SK-N-SH treated with all-trans-retinoic acid at 6 μM for 48 hours (cell line): ENCODE measurements at regions not wholly inside any gene's neighbourhood (a gene's known extent, or its start where the extent isn't known, plus 50 kb on each side); places are given as distances from the start of the nearest gene placed in this dataset.

ENCODE experiments used
- CSRNP3 ChIP-seq: fragments of 250-450 bp; sonication (Bioruptor Pico); IDR thresholded peaks from 2 replicates; pipeline ENCODE4 v1.5.1; 2021; ENCODE audit warnings: mild to moderate bottlenecking, moderate library complexity
- PPARA ChIP-seq: fragments of 250-450 bp; sonication (Bioruptor Pico); IDR thresholded peaks from 2 replicates; pipeline ENCODE4 v1.5.0; 2020; ENCODE audit warnings: mild to moderate bottlenecking, borderline replicate concordance
- RARB ChIP-seq: fragments of 250-450 bp; sonication (Bioruptor Pico); IDR thresholded peaks from 2 replicates; pipeline ENCODE4 v1.8.0; 2021; ENCODE audit warnings: mild to moderate bottlenecking, moderate library complexity
- TCF4 ChIP-seq: fragments of 250-450 bp; sonication (Bioruptor Pico); IDR thresholded peaks from 2 replicates; pipeline ENCODE4 v1.8.0; 2021; ENCODE audit warnings: mild to moderate bottlenecking, moderate library complexity, borderline replicate concordance
- ZFP3 ChIP-seq: fragments of 250-450 bp; sonication (Bioruptor Pico); IDR thresholded peaks from 2 replicates; pipeline ENCODE4 v1.5.0; 2020; ENCODE audit warnings: mild to moderate bottlenecking, moderate library complexity
- ZNF565 ChIP-seq: fragments of 450-650 bp; formaldehyde crosslinking; conservative IDR thresholded peaks from 2 replicates; pipeline ENCODE4 v1.5.0; 2020; ENCODE audit warnings: low read depth, mild to moderate bottlenecking, moderate library complexity
- TF ChIP-seq, protein P1 (sequence below): fragments of 250-450 bp; sonication (Bioruptor Pico); IDR thresholded peaks from 2 replicates; pipeline ENCODE4 v1.5.1; 2020; ENCODE audit warnings: low read depth, mild to moderate bottlenecking, moderate library complexity
- TF ChIP-seq, protein P2 (sequence below): fragments of 250-450 bp; sonication (Bioruptor Pico); IDR thresholded peaks from 2 replicates; pipeline ENCODE4 v1.8.0; 2021; ENCODE audit warnings: low read depth, mild to moderate bottlenecking, moderate library complexity, borderline replicate concordance
- TF ChIP-seq, protein P3 (sequence below): fragments of 250-450 bp; sonication (Bioruptor Pico); IDR thresholded peaks from 2 replicates; pipeline ENCODE4 v1.8.0; 2020; ENCODE audit warnings: mild to moderate bottlenecking, moderate library complexity, borderline replicate concordance

DNA sequence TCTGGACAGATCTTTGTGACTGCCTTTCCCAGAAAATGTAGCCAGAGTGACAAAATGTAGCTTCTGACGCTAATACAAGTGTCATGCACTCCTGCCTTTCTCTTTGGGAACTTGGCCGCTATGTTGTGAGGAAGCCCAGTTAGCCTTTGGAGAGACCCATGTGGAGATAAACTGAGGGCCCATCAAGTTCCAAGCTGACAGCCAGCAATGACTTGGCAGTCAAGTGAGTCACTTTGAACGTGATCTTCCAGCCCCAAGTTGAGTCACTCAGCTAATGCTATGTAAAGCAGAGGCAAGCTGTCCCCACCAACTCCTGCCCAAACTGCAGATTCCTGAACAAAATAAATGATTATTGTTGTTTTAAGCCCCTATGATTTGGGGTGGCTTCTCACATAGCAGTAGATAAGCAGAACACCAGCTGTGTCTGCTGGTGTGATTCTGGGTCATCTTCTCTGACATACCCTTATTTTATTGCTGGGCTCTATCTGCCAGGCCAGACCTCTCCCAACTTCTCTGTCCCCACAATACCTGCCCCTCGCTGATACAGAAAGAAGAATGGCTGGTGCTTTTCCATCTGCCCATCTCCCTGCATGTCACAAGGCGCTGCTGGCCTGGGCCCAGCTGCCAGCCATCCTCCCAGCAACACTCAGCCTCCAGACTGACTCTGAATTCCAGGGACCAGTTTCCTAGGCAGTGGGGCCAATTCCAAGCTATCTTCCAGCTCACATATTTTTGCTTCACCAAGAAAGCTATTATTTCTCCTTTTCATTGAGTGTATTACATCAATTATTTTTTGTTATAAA is 274.8 kb downstream of the LRFN2 start:
- TF ChIP-seq RARB (CRISPR knock-in tag) (no peak), ZFP3 (CRISPR knock-in tag) (no peak), ZNF565 (CRISPR knock-in tag) (no peak), TCF4 (CRISPR knock-in tag) (no peak), PPARA (CRISPR knock-in tag) (no peak), CSRNP3 (CRISPR knock-in tag) (no peak)
- TF ChIP-seq, protein P1, sequence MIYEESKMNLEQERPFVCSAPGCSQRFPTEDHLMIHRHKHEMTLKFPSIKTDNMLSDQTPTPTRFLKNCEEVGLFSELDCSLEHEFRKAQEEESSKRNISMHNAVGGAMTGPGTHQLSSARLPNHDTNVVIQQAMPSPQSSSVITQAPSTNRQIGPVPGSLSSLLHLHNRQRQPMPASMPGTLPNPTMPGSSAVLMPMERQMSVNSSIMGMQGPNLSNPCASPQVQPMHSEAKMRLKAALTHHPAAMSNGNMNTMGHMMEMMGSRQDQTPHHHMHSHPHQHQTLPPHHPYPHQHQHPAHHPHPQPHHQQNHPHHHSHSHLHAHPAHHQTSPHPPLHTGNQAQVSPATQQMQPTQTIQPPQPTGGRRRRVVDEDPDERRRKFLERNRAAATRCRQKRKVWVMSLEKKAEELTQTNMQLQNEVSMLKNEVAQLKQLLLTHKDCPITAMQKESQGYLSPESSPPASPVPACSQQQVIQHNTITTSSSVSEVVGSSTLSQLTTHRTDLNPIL (CRISPR knock-in tag), result no peak
- TF ChIP-seq, protein P2, sequence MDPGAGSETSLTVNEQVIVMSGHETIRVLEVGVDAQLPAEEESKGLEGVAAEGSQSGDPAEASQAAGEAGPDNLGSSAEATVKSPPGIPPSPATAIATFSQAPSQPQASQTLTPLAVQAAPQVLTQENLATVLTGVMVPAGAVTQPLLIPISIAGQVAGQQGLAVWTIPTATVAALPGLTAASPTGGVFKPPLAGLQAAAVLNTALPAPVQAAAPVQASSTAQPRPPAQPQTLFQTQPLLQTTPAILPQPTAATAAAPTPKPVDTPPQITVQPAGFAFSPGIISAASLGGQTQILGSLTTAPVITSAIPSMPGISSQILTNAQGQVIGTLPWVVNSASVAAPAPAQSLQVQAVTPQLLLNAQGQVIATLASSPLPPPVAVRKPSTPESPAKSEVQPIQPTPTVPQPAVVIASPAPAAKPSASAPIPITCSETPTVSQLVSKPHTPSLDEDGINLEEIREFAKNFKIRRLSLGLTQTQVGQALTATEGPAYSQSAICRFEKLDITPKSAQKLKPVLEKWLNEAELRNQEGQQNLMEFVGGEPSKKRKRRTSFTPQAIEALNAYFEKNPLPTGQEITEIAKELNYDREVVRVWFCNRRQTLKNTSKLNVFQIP (CRISPR knock-in tag), result no peak
- TF ChIP-seq, protein P3, sequence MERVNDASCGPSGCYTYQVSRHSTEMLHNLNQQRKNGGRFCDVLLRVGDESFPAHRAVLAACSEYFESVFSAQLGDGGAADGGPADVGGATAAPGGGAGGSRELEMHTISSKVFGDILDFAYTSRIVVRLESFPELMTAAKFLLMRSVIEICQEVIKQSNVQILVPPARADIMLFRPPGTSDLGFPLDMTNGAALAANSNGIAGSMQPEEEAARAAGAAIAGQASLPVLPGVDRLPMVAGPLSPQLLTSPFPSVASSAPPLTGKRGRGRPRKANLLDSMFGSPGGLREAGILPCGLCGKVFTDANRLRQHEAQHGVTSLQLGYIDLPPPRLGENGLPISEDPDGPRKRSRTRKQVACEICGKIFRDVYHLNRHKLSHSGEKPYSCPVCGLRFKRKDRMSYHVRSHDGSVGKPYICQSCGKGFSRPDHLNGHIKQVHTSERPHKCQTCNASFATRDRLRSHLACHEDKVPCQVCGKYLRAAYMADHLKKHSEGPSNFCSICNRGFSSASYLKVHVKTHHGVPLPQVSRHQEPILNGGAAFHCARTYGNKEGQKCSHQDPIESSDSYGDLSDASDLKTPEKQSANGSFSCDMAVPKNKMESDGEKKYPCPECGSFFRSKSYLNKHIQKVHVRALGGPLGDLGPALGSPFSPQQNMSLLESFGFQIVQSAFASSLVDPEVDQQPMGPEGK, result no peak
